ENCODE measurements at regions not wholly inside any gene's neighbourhood (a gene's known extent, or its start where the extent isn't known, plus 50 kb on each side); places are given as distances from the start of the nearest gene placed in this dataset.

DNA sequence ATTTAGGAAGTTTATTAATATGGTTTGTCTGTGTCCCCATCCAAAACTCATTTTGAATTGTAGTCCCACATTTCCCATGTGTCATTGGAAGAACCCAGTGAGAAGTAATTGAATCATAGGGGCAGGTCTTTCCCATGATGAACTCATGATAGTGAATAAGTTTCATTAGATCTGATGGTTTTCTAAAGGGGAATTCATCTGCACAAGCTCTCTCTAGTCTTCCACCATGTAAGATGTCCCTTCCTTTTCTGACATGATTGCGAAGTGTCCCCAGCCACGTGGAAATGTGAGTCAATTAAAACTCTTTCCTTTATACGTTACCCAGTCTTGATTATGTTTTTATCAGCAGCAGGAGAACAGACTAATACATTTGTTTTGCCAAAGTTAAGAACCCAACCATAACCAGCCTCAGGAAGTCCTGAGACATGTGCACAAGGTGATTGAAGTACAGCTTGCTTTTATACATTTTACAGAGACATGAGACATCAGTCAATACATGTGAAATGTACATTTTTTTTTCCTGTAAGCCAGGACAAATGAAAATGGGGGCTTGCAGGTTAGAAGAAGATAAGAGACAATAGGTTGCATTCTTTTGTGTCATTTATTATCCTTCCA is 1136.7 kb downstream of the TMEM121 start:
- TF ChIP-seq, protein P1, sequence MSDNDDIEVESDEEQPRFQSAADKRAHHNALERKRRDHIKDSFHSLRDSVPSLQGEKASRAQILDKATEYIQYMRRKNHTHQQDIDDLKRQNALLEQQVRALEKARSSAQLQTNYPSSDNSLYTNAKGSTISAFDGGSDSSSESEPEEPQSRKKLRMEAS (IDR thresholded peaks at IDR 0.05; ENCODE audit: low read depth, low read length), result no peak
- TF ChIP-seq, protein P2, sequence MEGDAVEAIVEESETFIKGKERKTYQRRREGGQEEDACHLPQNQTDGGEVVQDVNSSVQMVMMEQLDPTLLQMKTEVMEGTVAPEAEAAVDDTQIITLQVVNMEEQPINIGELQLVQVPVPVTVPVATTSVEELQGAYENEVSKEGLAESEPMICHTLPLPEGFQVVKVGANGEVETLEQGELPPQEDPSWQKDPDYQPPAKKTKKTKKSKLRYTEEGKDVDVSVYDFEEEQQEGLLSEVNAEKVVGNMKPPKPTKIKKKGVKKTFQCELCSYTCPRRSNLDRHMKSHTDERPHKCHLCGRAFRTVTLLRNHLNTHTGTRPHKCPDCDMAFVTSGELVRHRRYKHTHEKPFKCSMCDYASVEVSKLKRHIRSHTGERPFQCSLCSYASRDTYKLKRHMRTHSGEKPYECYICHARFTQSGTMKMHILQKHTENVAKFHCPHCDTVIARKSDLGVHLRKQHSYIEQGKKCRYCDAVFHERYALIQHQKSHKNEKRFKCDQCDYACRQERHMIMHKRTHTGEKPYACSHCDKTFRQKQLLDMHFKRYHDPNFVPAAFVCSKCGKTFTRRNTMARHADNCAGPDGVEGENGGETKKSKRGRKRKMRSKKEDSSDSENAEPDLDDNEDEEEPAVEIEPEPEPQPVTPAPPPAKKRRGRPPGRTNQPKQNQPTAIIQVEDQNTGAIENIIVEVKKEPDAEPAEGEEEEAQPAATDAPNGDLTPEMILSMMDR (IDR thresholded peaks at IDR 0.05; ENCODE audit: low read depth, low read length), result no peak
- no peak for TF ChIP-seq POLR2A (IDR thresholded peaks at IDR 0.05; ENCODE audit: extremely low read depth, insufficient read length)

Data from NB4 (cell line).